GM18508 (cell line): ENCODE measurements at regions not wholly inside any gene's neighbourhood (a gene's known extent, or its start where the extent isn't known, plus 50 kb on each side); places are given as distances from the start of the nearest gene placed in this dataset.
"Not testable (repeated sequence)": the region's sequence is repeated elsewhere in the genome, so short reads cannot be mapped to it uniquely, and the experiment has no call there.

Experiments used
- ATAC-seq: cut with Tn5 transposase; IDR thresholded peaks from one replicate; pipeline ENCODE4 v1.9.1; 2021; ENCODE audit warnings: moderate number of reproducible peaks; ENCODE audit not compliant: insufficient read depth, unreplicated experiment

GRCh38 chr9:16294940-16295339 lies 575.5 kb downstream of the BNC2 start:
- ATAC-seq: not testable (repeated sequence)

GRCh38 chr9:16299368-16299767 lies 571.1 kb downstream of the BNC2 start:
- ATAC-seq: not testable (repeated sequence)

GRCh38 chr9:16303506-16303905 lies 567.0 kb downstream of the BNC2 start:
- ATAC-seq: no peak

GRCh38 chr9:16304301-16304700 lies 566.2 kb downstream of the BNC2 start:
- ATAC-seq: no peak

- no peak for ATAC-seq
Observed at GRCh38 chr9:16306586-16306985, 563.9 kb downstream of the BNC2 start.

GRCh38 chr9:16307626-16308195 lies 562.8 kb downstream of the BNC2 start:
- no peak for ATAC-seq

- ATAC-seq: no peak
Observed at GRCh38 chr9:16308645-16309044, 561.8 kb downstream of the BNC2 start.

- no peak for ATAC-seq
Observed at GRCh38 chr9:16309082-16309468, 561.4 kb downstream of the BNC2 start.

- ATAC-seq: no peak
Observed at GRCh38 chr9:16309469-16310271, 560.8 kb downstream of the BNC2 start.

GRCh38 chr9:16310278-16311110 lies 560.0 kb downstream of the BNC2 start:
- no peak for ATAC-seq

- ATAC-seq: no peak
Observed at GRCh38 chr9:16312116-16312515, 558.4 kb downstream of the BNC2 start.

- ATAC-seq: no peak
Observed at GRCh38 chr9:16312962-16313546, 557.4 kb downstream of the BNC2 start.

- ATAC-seq: no peak
Observed at GRCh38 chr9:16314476-16314875, 556.0 kb downstream of the BNC2 start.

GRCh38 chr9:16315720-16316119 lies 554.8 kb downstream of the BNC2 start:
- no peak for ATAC-seq

GRCh38 chr9:16316456-16316855 lies 554.0 kb downstream of the BNC2 start:
- ATAC-seq: no peak

GRCh38 chr9:16316911-16317817 lies 553.3 kb downstream of the BNC2 start:
- ATAC-seq: no peak

GRCh38 chr9:16318516-16319060 lies 551.9 kb downstream of the BNC2 start:
- ATAC-seq: no peak

- ATAC-seq: no peak
Observed at GRCh38 chr9:16319646-16320045, 550.8 kb downstream of the BNC2 start.

GRCh38 chr9:16320338-16320902 lies 550.0 kb downstream of the BNC2 start:
- no peak for ATAC-seq
